ENCODE measurements at regions not wholly inside any gene's neighbourhood (a gene's known extent, or its start where the extent isn't known, plus 50 kb on each side); places are given as distances from the start of the nearest gene placed in this dataset.

DNA sequence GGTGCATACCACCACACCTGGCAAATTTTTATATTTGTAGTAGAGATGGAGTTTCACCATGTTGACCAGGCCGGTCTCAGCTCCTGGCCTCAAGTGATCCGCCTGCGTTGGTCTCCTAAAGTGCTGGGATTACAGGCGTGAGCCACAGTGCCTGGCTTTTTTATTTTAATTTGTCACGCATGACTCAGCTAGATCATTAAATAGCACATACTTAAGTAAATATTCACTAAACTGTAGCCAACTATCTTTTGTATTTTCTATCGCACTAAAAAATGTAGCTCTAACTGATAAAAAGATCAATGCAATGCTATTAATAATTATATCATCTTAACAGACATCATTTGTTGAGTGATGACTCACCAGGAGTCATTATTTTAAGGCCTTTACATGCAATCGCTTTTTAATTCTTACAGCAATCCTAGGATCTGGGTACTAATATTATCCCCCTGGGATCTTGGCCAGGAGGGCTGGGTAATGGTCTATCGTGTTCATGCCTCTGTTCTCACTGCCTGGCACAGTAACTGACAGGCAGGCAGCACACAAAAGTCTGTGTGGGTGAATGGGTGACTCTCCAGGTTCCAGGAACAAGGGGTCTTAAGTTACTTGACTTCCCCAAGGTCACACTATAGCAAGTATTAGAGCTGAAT, 693.5 kb upstream of the EEF2KMT start:
- Histone ChIP-seq H2BK5ac (ENCODE audit: low read depth, low read length, poor library complexity, severe bottlenecking) (no peak overlapping the region), H3K9ac (ENCODE audit: low read depth, low read length) (no peak overlapping the region), H2BK20ac (ENCODE audit: low read depth, low read length) (no peak overlapping the region), H3K4me2 (ENCODE audit: low read depth, low read length) (no peak overlapping the region), H3K9me1 (ENCODE audit: insufficient read depth, low read length) (no peaks in the 10 kb centered on the region), H3K27me3 (ENCODE audit: control insufficient read depth, insufficient read depth, low read length) (no peaks in the 10 kb centered on the region), H2AK5ac (ENCODE audit: low read depth, low read length) (no peak overlapping the region), H3K9me3 (ENCODE audit: control insufficient read depth, insufficient read depth, low read length) (peaks cover 22% of the 10 kb centered on the region), H3K4ac (ENCODE audit: low read depth, low read length) (no peak overlapping the region), H2BK120ac (ENCODE audit: low read depth, low read length) (no peak overlapping the region), H3K23ac (ENCODE audit: low read depth, low read length) (no peak overlapping the region), H4K5ac (ENCODE audit: low read depth, low read length) (no peak overlapping the region), H3K27ac (ENCODE audit: insufficient read depth, low read length) (no peak overlapping the region), H4K91ac (ENCODE audit: insufficient read depth, low read depth, low read length) (no peak overlapping the region), H3K4me3 (ENCODE audit: insufficient read depth, low read depth, low read length) (no peak overlapping the region), H3K18ac (ENCODE audit: low read depth, low read length) (no peak overlapping the region), H2BK15ac (ENCODE audit: low read depth, low read length) (no peak overlapping the region), H3K56ac (ENCODE audit: extremely low read depth, insufficient read depth, low read length) (no peak overlapping the region), H3K14ac (replicated peaks; ENCODE audit: low read depth, low read length) (no peak overlapping the region), H3K36me3 (ENCODE audit: control insufficient read depth, insufficient read depth, low read length) (no peaks in the 10 kb centered on the region), H2AK9ac (replicated peaks; ENCODE audit: low read depth, low read length, poor library complexity) (no peak overlapping the region), H3K79me1 (ENCODE audit: low read depth in 1 of 2, low read length in 2 of 2) (no peaks in the 10 kb centered on the region), H4K8ac (ENCODE audit: low read depth in 2 of 2, low read length in 2 of 2) (no peak overlapping the region), H4K20me1 (ENCODE audit: insufficient read depth, low read length) (no peaks in the 10 kb centered on the region), H2AFZ (replicated peaks; ENCODE audit: low read length, poor library complexity) (no peak overlapping the region), H3K4me1 (ENCODE audit: control insufficient read depth, insufficient read depth, low read length) (no peaks in the 10 kb centered on the region)
- in situ Hi-C loops (cut with MboI; ENCODE audit: low sequenced_read_pairs) (no loop called here), intact Hi-C loops (cut with micrococcal nuclease) (no loop called here), dilution Hi-C loops (cut with HindIII; ENCODE audit: low sequenced_read_pairs, unreplicated experiment) (no loop called here)
- CTCF ChIA-PET = no interaction called here
- no TSS peak for BruUV-seq (replicated peaks)
- POLR2A ChIA-PET (ENCODE audit: unreplicated experiment) = no interaction called here
- no CpG with 5 or more reads among the region's 8 CpGs for WGBS, 2 experiments (ENCODE audit: extremely low coverage in 2 of 2, insufficient read length in 1 of 2)
- no peak for ATAC-seq (ENCODE audit: low read depth)
- DNase-seq = no peak
- TF ChIP-seq MAFK (IDR thresholded peaks at IDR 0.05; ENCODE audit: low read depth, low read length) (no peak), FOS (IDR thresholded peaks at IDR 0.05; ENCODE audit: low read depth, low read length) (no peak), CEBPB (IDR thresholded peaks at IDR 0.05; ENCODE audit: low read depth, low read length) (no peak), MAZ (IDR thresholded peaks at IDR 0.05; ENCODE audit: borderline replicate concordance, low read depth, low read length) (no peak), NFE2L2 (IDR thresholded peaks at IDR 0.05; ENCODE audit: low read depth, low read length) (no peak), RFX5 (IDR thresholded peaks at IDR 0.05; ENCODE audit: low read depth, low read length) (no peak), CHD1 (IDR thresholded peaks at IDR 0.05; ENCODE audit: low read depth, low read length) (no peak), RAD21 (IDR thresholded peaks at IDR 0.05; ENCODE audit: low read length) (no peak)
